Activated naive CD4-positive, alpha-beta T cell treated with anti-CD3 and anti-CD28 coated beads, Interleukin-2, amount 50 U/mL, for 72 hours (primary cell): ENCODE measurements at regions not wholly inside any gene's neighbourhood (a gene's known extent, or its start where the extent isn't known, plus 50 kb on each side); places are given as distances from the start of the nearest gene placed in this dataset.

Source experiments
- ATAC-seq, 2 donors: fragments of 150-1000 bp; cut with Tn5 transposase; 2 replicates each; pipeline ENCODE4 v1.10.0; 2021; ENCODE audit warnings: mild to moderate bottlenecking in 2 of 2, moderate library complexity in 2 of 2
- DNase-seq, 2 donors: peaks; one replicate each; pipeline ENCODE4 v3.0.0; 2021 to 2022; ENCODE audit warnings: low spot score in 2 of 2
- H3K27ac Mint-ChIP-seq, 2 donors: one replicate each; pipeline ENCODE4 v1.8.0; 2022; ENCODE audit warnings: mild to moderate bottlenecking in 2 of 2, mixed read lengths in 2 of 2
- H3K36me3 Mint-ChIP-seq, 2 donors: one replicate each; pipeline ENCODE4 v1.8.0; 2022; ENCODE audit warnings: mixed read lengths in 2 of 2
- H3K9me3 Mint-ChIP-seq, 2 donors: one replicate each; pipeline ENCODE4 v1.8.0; 2022; ENCODE audit warnings: mixed read lengths in 2 of 2

DNA sequence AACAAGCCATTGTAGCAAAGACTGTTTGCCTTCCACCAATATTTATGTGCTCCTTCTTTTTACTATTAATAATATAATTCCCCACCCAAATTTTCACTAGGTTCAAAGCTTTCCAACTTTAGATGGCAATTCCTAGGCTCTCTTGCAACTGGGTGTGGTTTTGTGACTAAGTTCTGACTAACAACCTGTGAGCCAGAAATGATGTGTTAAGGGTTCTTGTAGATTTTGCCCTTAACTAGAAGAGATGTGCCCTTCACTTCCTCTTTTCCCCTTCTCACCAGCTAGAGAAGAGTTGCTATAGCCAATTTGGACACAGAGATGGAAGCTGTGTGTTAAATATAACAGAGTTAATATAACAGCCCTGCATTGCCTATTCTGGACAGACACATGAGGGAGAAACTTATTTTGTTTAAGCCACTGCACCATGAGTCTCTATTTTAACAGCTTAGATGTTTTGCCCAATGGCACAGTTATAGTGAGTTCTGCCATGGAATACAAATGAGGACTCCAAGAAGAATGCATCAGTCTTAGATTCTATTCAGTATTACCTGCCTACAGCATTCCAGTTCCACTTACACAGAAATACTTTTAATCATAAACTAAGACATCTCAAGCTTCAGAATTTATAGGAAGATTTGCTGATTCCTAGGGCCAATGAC, 216.2 kb downstream of the DUSP6 start:
- H3K27ac Mint-ChIP-seq: peak overlapping the region in 1 of 2 donors; percentile 57
- ATAC-seq: peak; percentile 61 to 78
- peaks cover 4 to 9% of the 10 kb centered on the region in 2 donors for H3K36me3 Mint-ChIP-seq
- peaks cover 0 to 7% of the 10 kb centered on the region in 2 donors for H3K9me3 Mint-ChIP-seq
- no peak for DNase-seq

GRCh38 chr12:89134213-89134770, 218.0 kb downstream of the DUSP6 start:
- no peak for ATAC-seq
- Mint-ChIP-seq H3K9me3 (peaks cover 0 to 5% of the 10 kb centered on the region in 2 donors), H3K36me3 (peaks cover 4 to 6% of the 10 kb centered on the region in 2 donors), H3K27ac (no peak overlapping the region)
- DNase-seq: no peak

DNA sequence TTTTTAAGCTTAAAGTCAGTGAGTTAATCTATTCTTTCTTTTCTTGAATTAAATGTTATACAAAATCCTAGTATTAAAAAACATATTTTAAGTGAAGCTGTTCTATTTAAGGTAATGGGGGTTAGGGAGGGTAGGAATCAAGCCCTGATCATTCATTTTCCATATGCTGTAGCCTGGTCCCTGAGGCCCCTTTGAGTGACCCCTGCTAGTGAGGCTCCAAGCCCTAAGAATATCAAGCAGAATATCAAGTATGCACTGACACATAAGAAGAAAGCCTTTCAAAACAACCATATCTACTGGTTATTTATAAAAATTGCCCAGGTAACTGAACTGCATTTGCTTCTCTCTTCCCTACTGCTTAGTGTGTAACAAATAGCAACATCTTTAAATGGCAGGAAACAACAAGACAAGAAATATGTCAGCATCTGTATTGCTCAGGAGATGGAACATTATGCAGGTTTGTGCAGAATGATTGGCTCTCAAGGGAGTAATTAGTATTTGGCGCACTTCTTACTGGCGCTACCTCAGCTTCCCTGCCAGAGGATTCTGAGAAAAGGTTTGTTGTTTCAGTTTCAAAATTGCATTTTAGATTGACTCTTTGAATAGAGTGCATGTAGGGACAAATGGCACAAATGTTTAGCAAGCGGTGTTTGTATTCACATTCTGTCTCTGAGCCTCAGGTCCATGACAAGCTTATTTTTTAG, 223.0 kb downstream of the DUSP6 start:
- DNase-seq (no peak), ATAC-seq (peak in 1 of 2 donors; percentile 68)
- Mint-ChIP-seq H3K9me3 (peaks cover 0 to 4% of the 10 kb centered on the region in 2 donors), H3K27ac (no peak overlapping the region), H3K36me3 (peaks cover 4 to 5% of the 10 kb centered on the region in 2 donors)

DNA sequence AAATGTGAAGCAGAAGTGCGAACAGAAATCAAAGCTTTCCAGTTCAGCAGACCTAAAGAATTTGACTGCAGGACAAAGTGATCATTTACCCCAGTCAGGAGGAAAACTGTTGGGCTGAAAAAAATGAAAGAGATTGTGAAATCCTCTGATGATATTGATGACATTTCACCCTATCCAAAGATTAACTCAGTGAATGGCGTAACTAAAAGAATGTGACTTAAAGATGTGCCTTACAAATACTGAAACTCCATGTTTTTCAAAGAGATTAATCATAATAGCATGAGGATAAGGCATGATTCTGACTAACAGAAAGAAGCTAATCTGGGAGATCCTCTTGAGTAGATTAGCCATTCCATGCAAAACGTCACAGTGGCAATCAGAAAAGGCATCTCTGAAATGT, 225.6 kb downstream of the DUSP6 start:
- ATAC-seq (peak; percentile 37 to 44), DNase-seq (no peak)
- Mint-ChIP-seq H3K9me3 (no peaks in the 10 kb centered on the region), H3K36me3 (no peaks in the 10 kb centered on the region), H3K27ac (no peak overlapping the region)

- H3K9me3 Mint-ChIP-seq: no peaks in the 10 kb centered on the region
- H3K27ac Mint-ChIP-seq: no peak overlapping the region
- ATAC-seq (no peak), DNase-seq (no peak)
- H3K36me3 Mint-ChIP-seq: no peaks in the 10 kb centered on the region
Measured at GRCh38 chr12:89122852-89123251, 229.4 kb downstream of the DUSP6 start.

GRCh38 chr12:89117448-89118034, 234.8 kb downstream of the DUSP6 start:
- H3K9me3 Mint-ChIP-seq: no peaks in the 10 kb centered on the region
- no peak for ATAC-seq
- DNase-seq: no peak
- H3K27ac Mint-ChIP-seq: no peak overlapping the region
- H3K36me3 Mint-ChIP-seq: no peaks in the 10 kb centered on the region

DNA sequence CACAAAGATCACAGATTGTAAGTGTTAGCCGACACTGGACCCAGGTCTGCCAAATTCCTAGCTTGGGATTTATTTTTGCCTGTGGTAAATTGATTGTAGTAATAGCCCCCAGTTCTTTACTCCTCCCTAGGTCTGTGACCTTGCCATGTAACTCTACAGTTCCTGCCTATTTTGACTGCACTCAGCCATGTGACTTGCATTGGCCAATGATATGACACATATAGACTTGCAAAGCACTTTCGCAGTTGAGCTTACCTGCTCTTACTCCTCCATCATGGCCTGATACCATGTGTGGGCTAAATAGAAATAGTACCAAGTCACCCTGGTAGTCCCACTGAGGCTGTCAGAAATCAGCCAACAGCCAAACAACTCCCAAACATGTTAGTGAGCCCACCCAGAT, 240.3 kb downstream of the DUSP6 start:
- Mint-ChIP-seq H3K36me3 (no peaks in the 10 kb centered on the region), H3K9me3 (no peaks in the 10 kb centered on the region), H3K27ac (no peak overlapping the region)
- DNase-seq (no peak), ATAC-seq (no peak)

- DNase-seq (no peak), ATAC-seq (no peak)
- Mint-ChIP-seq H3K9me3 (no peaks in the 10 kb centered on the region), H3K36me3 (no peaks in the 10 kb centered on the region), H3K27ac (no peak overlapping the region)
Measured at GRCh38 chr12:89108265-89108664, 244.0 kb downstream of the DUSP6 start.

DNA sequence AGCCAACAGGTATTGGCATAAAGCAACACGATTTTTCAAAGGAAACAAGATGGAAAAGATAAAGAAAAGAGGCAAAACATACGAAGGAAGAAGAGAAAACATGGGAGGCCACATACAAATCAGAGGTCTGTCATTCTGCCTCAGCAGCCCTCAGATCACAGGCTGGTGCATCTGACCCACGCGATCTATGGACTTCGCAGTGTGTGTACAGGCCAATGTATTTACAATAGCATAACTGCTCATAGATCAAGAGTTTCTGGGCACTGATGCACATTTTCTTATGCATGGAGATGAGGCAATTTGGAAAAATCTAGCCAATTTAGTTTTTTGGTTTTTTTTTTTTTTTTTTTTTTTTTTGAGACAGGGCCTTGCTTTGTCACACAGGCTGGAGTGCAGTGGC, 245.4 kb downstream of the DUSP6 start:
- Mint-ChIP-seq H3K27ac (no peak overlapping the region), H3K36me3 (no peaks in the 10 kb centered on the region), H3K9me3 (no peaks in the 10 kb centered on the region)
- ATAC-seq (no peak), DNase-seq (no peak)

DNA sequence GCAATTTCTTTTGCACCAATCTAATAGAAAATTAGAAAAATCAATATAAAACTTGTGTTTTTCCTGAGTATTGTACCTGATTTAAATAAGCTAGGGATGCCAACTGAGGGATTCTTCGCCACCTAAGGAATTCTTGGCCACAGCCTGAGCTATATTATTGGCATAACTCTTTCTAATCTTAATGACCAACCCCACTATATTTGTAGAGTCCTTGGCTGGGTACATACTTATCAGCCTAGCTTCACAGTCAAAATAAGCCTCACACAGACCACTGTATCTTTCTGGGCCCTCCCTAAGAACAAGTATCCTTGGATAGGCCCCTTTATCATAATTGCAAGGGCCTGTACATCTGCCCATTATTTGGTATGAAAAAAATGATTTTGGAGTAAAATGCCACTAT, 247.1 kb downstream of the DUSP6 start:
- ATAC-seq: no peak
- DNase-seq: no peak
- Mint-ChIP-seq H3K27ac (no peak overlapping the region), H3K36me3 (no peaks in the 10 kb centered on the region), H3K9me3 (no peaks in the 10 kb centered on the region)

DNA sequence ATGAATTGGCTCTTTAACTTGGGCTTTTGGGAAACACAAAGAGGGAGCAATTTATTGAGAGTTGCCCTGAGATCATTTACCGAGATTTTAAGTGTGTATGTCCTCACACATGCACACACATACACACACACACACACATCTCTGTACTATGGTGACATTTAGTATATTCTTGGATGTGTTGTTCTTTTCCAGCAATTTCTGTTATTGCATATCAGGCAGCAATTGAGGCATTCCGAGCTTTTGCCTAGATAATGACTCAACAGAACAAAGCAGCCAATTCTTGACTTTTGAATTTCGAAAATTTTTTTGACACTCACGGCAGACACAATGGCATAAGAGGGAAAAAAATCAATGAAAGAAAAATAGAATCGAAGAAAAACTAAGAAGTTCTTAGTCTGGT, 248.5 kb downstream of the DUSP6 start:
- no peak for DNase-seq
- no peaks in the 10 kb centered on the region for H3K9me3 Mint-ChIP-seq
- no peak overlapping the region for H3K27ac Mint-ChIP-seq
- ATAC-seq: no peak
- no peaks in the 10 kb centered on the region for H3K36me3 Mint-ChIP-seq

DNA sequence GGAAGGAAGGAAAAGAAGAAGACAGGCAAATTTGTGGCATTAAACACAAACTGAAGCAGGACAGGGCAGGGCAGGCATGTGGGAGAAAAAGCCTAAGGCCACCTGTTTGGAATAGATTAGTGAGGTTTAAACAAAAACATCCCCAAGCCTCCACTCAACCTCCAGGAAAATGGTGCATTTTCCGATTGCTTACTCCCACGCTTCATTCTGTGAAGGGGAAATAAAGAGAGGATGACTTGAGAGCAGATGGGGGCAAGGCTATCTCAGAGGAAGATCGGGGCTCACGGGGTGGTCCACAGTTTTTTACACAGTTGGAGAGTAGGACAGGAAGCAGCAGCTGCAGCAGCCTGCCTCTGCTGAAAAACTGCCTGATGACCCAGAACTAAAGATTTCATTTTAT, 250.9 kb downstream of the DUSP6 start:
- Mint-ChIP-seq H3K36me3 (no peaks in the 10 kb centered on the region), H3K27ac (no peak overlapping the region), H3K9me3 (no peaks in the 10 kb centered on the region)
- ATAC-seq (no peak), DNase-seq (no peak)

GRCh38 chr12:89098441-89099112, 253.7 kb downstream of the DUSP6 start:
- ATAC-seq: no peak
- Mint-ChIP-seq H3K9me3 (no peaks in the 10 kb centered on the region), H3K36me3 (no peaks in the 10 kb centered on the region), H3K27ac (no peak overlapping the region)
- no peak for DNase-seq

- ATAC-seq: peak; percentile 81 to 94
- H3K9me3 Mint-ChIP-seq: peaks cover 15 to 23% of the 10 kb centered on the region in 2 donors
- peak overlapping the region in 1 of 2 donors; percentile 43 for H3K27ac Mint-ChIP-seq
- peaks cover 30 to 40% of the 10 kb centered on the region in 2 donors for H3K36me3 Mint-ChIP-seq
- DNase-seq: no peak
Measured at GRCh38 chr12:89092297-89092696, 260.0 kb downstream of the DUSP6 start.

- H3K27ac Mint-ChIP-seq: peak overlapping the region in 1 of 2 donors; percentile 43
- no peak for ATAC-seq
- peaks cover 30 to 42% of the 10 kb centered on the region in 2 donors for H3K36me3 Mint-ChIP-seq
- no peak for DNase-seq
- peaks cover 15 to 23% of the 10 kb centered on the region in 2 donors for H3K9me3 Mint-ChIP-seq
Measured at GRCh38 chr12:89091293-89091841, 260.9 kb downstream of the DUSP6 start.

DNA sequence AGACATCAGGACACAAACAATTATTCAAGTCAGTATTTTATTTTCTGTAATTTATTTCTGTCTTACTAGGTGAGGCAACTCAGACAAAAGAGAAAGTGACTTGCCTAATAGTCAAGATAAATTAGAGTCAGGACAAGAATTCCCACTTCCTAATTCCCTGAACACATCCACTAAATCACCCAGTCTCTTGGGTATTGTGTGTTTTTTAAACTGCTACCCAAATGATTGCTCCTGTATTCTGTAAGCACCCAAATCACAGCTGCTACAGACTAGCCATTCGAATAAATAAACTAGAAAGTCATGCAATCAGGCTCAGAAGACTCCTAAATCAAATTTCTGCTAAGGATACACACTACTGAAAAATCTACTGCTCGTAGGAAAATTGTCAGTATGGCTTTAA, 263.0 kb downstream of the DUSP6 start:
- no peak for ATAC-seq
- Mint-ChIP-seq H3K27ac (no peak overlapping the region), H3K36me3 (peaks cover 30 to 45% of the 10 kb centered on the region in 2 donors)

DNA sequence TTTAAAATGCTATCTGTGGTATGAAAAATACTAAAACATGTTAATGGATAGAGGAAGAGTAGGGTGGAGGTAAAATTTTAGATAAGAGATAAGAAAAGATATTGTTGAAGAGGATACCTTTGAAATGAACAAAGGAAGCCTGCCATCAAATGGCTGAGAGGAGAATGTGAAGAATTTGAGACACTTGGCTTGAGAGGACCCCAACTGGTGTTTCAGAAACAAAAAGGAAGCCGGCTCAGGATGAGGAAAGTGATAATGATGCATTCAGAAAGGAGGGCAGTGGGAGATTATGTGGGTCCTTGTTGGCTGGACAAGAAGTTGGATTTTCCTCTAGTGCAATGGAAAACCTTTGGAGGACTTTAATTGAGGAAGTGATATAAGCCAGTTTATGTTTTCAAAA, 264.4 kb downstream of the DUSP6 start:
- H3K9me3 Mint-ChIP-seq: peaks cover 15 to 23% of the 10 kb centered on the region in 2 donors
- H3K27ac Mint-ChIP-seq: no peak overlapping the region

More for the DNA sequence above, 263.0 kb downstream of the DUSP6 start:
- DNase-seq: no peak
- H3K9me3 Mint-ChIP-seq: peaks cover 15 to 23% of the 10 kb centered on the region in 2 donors

More for the DNA sequence above, 264.4 kb downstream of the DUSP6 start:
- H3K36me3 Mint-ChIP-seq: peaks cover 28 to 44% of the 10 kb centered on the region in 2 donors
- no peak for ATAC-seq
- no peak for DNase-seq
